HEK293 (cell line): ENCODE measurements at regions not wholly inside any gene's neighbourhood (a gene's known extent, or its start where the extent isn't known, plus 50 kb on each side); places are given as distances from the start of the nearest gene placed in this dataset.

Experiments used
- CTCF ChIA-PET: fragments of 350-600 bp; formaldehyde crosslinking; extraction: SDS; loops from one replicate; lab custom pipeline; 2021; ENCODE audit warnings: antibody characterized with exemption; lab: Yijun Ruan, JAX
- POLR2A ChIA-PET: fragments of 300-600 bp; formaldehyde crosslinking; extraction: SDS; loops from one replicate; lab custom pipeline; 2020; ENCODE audit warnings: antibody characterized with exemption, inconsistent platforms; lab: Yijun Ruan, JAX
- H3K27ac ChIP-seq: fragments of 200-500 bp; sonication (Bioruptor generic); 2 replicates; pipeline ENCODE4 v1.5.1; 2014; ENCODE audit warnings: low read depth, low read length, control low read depth, inconsistent platforms; ENCODE audit errors: extremely low read depth
- H3K36me3 ChIP-seq, 2 experiments: fragments of 200-500 bp in 1 of 2; sonication (Bioruptor generic) in 1 of 2; 1 replicate in 1 of 2; 2 replicates in 1 of 2; pipeline ENCODE4 v1.5.1; 2014 to 2017; ENCODE audit warnings: inconsistent platforms in 2 of 2, low read length in 2 of 2; ENCODE audit not compliant: control insufficient read depth in 2 of 2, insufficient read depth in 1 of 2
- H3K4me1 ChIP-seq: fragments of 200-500 bp; sonication (Bioruptor generic); 2 replicates; pipeline ENCODE4 v1.5.1; 2014; ENCODE audit warnings: mild to moderate bottlenecking, low read length, inconsistent platforms; ENCODE audit not compliant: control insufficient read depth, insufficient read depth
- H3K4me3 ChIP-seq: 2 replicates; pipeline ENCODE4 v1.5.1; 2011; ENCODE audit warnings: low read depth, mild to moderate bottlenecking, control low read depth, low read length, moderate library complexity
- H3K9me3 ChIP-seq: fragments of 200-500 bp; sonication (Bioruptor generic); 2 replicates; pipeline ENCODE4 v1.5.1; 2014; ENCODE audit warnings: low read depth, low read length, inconsistent platforms; ENCODE audit not compliant: control insufficient read depth, insufficient read depth
- AEBP2 ChIP-seq: fragments of 450-650 bp; formaldehyde crosslinking; IDR thresholded peaks from 2 replicates; pipeline ENCODE4 v1.5.1; 2016; ENCODE audit warnings: missing biosample characterization, missing genetic modification characterization, borderline replicate concordance
- KLF10 ChIP-seq: fragments of 450-650 bp; IDR thresholded peaks from 2 replicates; pipeline ENCODE4 v1.5.1; 2018; ENCODE audit warnings: missing biosample characterization, mild to moderate bottlenecking, missing genetic modification characterization
- MEIS1 ChIP-seq: sonication (generic); formaldehyde crosslinking; IDR thresholded peaks from 2 replicates; pipeline ENCODE4 v1.8.1; 2022; ENCODE audit warnings: missing genetic modification reagents, mild to moderate bottlenecking, borderline replicate concordance
- RBAK ChIP-seq: fragments of 450-650 bp; formaldehyde crosslinking; IDR thresholded peaks from 2 replicates; pipeline ENCODE4 v1.5.1; 2016; ENCODE audit warnings: missing biosample characterization, missing genetic modification characterization
- SP7 ChIP-seq: fragments of 450-650 bp; formaldehyde crosslinking; IDR thresholded peaks from 2 replicates; pipeline ENCODE4 v1.5.1; 2016; ENCODE audit warnings: missing biosample characterization, missing genetic modification characterization
- TSHZ1 ChIP-seq: fragments of 450-650 bp; formaldehyde crosslinking; IDR thresholded peaks from 2 replicates; pipeline ENCODE4 v1.5.1; 2016; ENCODE audit warnings: missing biosample characterization, missing genetic modification characterization, borderline replicate concordance
- ZBTB20 ChIP-seq: fragments of 450-650 bp; formaldehyde crosslinking; IDR thresholded peaks from 2 replicates; pipeline ENCODE4 v1.5.1; 2016; ENCODE audit warnings: missing biosample characterization, missing genetic modification characterization
- ZIC2 ChIP-seq: fragments of 450-650 bp; formaldehyde crosslinking; IDR thresholded peaks from 2 replicates; pipeline ENCODE4 v1.5.1; 2016; ENCODE audit warnings: missing biosample characterization, missing genetic modification characterization
- ZNF184 ChIP-seq: fragments of 450-650 bp; IDR thresholded peaks from 2 replicates; pipeline ENCODE4 v1.5.1; 2018; ENCODE audit warnings: missing biosample characterization, mild to moderate bottlenecking, missing genetic modification characterization
- ZNF202 ChIP-seq: fragments of 450-650 bp; formaldehyde crosslinking; IDR thresholded peaks from 2 replicates; pipeline ENCODE4 v1.5.1; 2016; ENCODE audit warnings: missing biosample characterization, missing genetic modification characterization, borderline replicate concordance
- ZNF214 ChIP-seq: fragments of 450-650 bp; formaldehyde crosslinking; IDR thresholded peaks from 2 replicates; pipeline ENCODE4 v1.5.1; 2017; ENCODE audit warnings: missing biosample characterization, mild to moderate bottlenecking, missing genetic modification characterization, borderline replicate concordance
- ZNF24 ChIP-seq: fragments of 450-650 bp; formaldehyde crosslinking; IDR thresholded peaks from 2 replicates; pipeline ENCODE4 v1.5.1; 2016; ENCODE audit warnings: missing biosample characterization, missing genetic modification characterization
- ZNF404 ChIP-seq: fragments of 450-650 bp; formaldehyde crosslinking; IDR thresholded peaks from 2 replicates; pipeline ENCODE4 v1.5.1; 2017; ENCODE audit warnings: missing biosample characterization, missing genetic modification characterization
- ZNF529 ChIP-seq: fragments of 450-650 bp; formaldehyde crosslinking; IDR thresholded peaks from 2 replicates; pipeline ENCODE4 v1.5.1; 2017; ENCODE audit warnings: missing genetic modification characterization, missing biosample characterization; ENCODE audit not compliant: insufficient replicate concordance
- ZNF560 ChIP-seq: fragments of 450-650 bp; formaldehyde crosslinking; IDR thresholded peaks from 2 replicates; pipeline ENCODE4 v1.5.1; 2017; ENCODE audit warnings: missing biosample characterization, missing genetic modification characterization, borderline replicate concordance
- ZNF571 ChIP-seq: fragments of 450-650 bp; formaldehyde crosslinking; IDR thresholded peaks from 2 replicates; pipeline ENCODE4 v1.5.0; 2017; ENCODE audit warnings: missing biosample characterization, missing genetic modification characterization
- ZNF610 ChIP-seq: fragments of 450-650 bp; formaldehyde crosslinking; IDR thresholded peaks from 2 replicates; pipeline ENCODE4 v1.5.1; 2016; ENCODE audit warnings: missing biosample characterization, missing genetic modification characterization, borderline replicate concordance
- ZNF654 ChIP-seq: fragments of 450-650 bp; formaldehyde crosslinking; IDR thresholded peaks from 2 replicates; pipeline ENCODE4 v1.5.1; 2016; ENCODE audit warnings: low read depth, missing biosample characterization, missing genetic modification characterization
- ZNF747 ChIP-seq: fragments of 450-650 bp; formaldehyde crosslinking; IDR thresholded peaks from 2 replicates; pipeline ENCODE4 v1.5.1; 2016; ENCODE audit warnings: missing biosample characterization, missing genetic modification characterization
- ZSCAN18 ChIP-seq: fragments of 450-650 bp; formaldehyde crosslinking; IDR thresholded peaks from 2 replicates; pipeline ENCODE4 v1.5.1; 2016; ENCODE audit warnings: missing biosample characterization, missing genetic modification characterization
- TF ChIP-seq, protein P1 (sequence below): fragments of 450-650 bp; formaldehyde crosslinking; conservative IDR thresholded peaks from 2 replicates; pipeline ENCODE4 v1.5.1; 2016; ENCODE audit warnings: low read depth, missing biosample characterization, missing genetic modification characterization

DNA sequence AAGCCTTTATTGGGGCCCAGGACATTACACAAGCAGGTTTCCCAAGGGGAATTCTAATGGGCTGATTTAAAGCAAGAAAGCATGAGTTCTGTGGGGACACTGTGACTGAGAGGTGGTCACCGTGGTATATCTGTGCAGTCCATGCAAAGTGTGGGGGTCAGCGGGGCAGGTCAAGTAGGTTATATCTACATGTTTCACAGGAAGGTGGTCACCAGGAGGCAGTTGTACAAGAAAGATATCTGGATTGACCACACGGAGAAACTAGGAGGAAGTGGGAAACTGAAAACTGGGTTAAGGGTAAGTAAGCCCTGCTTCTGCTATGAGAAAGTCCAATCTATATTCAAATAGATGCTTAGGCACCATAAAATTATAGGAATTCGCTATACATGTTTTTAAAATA, 77.8 kb upstream of the CNOT2 start:
- ChIA-PET POLR2A (no interaction called here), CTCF (no interaction called here)
- no peak for TF ChIP-seq MEIS1 (CRISPR knock-in tag)
- no peak for TF ChIP-seq ZNF571 (tag by site-specific recombination)
- no peak for TF ChIP-seq ZNF214 (tag by site-specific recombination)
- TF ChIP-seq ZNF529 (tag by site-specific recombination) = no peak
- TF ChIP-seq ZIC2 (tag by site-specific recombination) = no peak
- TF ChIP-seq ZNF184 (tag by site-specific recombination) = no peak
- TF ChIP-seq ZNF747 (tag by site-specific recombination) = no peak
- no peak for TF ChIP-seq ZSCAN18 (tag by site-specific recombination)
- no peak for TF ChIP-seq ZNF24 (tag by site-specific recombination)

GRCh38 chr12:70176290-70176689, 66.9 kb upstream of the CNOT2 start:
- Histone ChIP-seq H3K36me3 (no peaks in the 10 kb centered on the region), H3K9me3 (no peaks in the 10 kb centered on the region), H3K4me3 (no peak overlapping the region), H3K4me1 (no peaks in the 10 kb centered on the region)
- TF ChIP-seq AEBP2 (tag by site-specific recombination) = no peak
- TF ChIP-seq, all 188 proteins: peak for 0
- H3K27ac ChIP-seq = no peak overlapping the region
- POLR2A ChIA-PET = no interaction called here
- CTCF ChIA-PET = no interaction called here

More for the DNA sequence above, 77.8 kb upstream of the CNOT2 start:
- no peaks in the 10 kb centered on the region for H3K36me3 ChIP-seq
- no peak overlapping the region for H3K4me3 ChIP-seq
- H3K9me3 ChIP-seq = no peaks in the 10 kb centered on the region; the same call in 1 of the 2 replicates
- no peak overlapping the region for H3K27ac ChIP-seq
- H3K4me1 ChIP-seq = no peaks in the 10 kb centered on the region

GRCh38 chr12:70177631-70178030, 65.6 kb upstream of the CNOT2 start:
- CTCF ChIA-PET = interaction anchor here (0.6 kb wide), 1 partner anchor 1291 kb away, joined by 3 read pairs; no protein-coding TSS in a partner anchor
- no peak overlapping the region for H3K4me3 ChIP-seq
- H3K27ac ChIP-seq = no peak overlapping the region
- H3K9me3 ChIP-seq = no peaks in the 10 kb centered on the region
- no peaks in the 10 kb centered on the region for H3K4me1 ChIP-seq
- no peaks in the 10 kb centered on the region for H3K36me3 ChIP-seq
- POLR2A ChIA-PET = no interaction called here
- TF ChIP-seq KLF10 (tag by site-specific recombination) (no peak), SP7 (tag by site-specific recombination) (no peak), ZNF610 (tag by site-specific recombination) (no peak), TSHZ1 (tag by site-specific recombination) (no peak), RBAK (tag by site-specific recombination) (no peak), ZNF560 (no peak), ZNF202 (tag by site-specific recombination) (no peak), ZNF404 (tag by site-specific recombination) (no peak), ZBTB20 (tag by site-specific recombination) (no peak), ZNF654 (tag by site-specific recombination) (no peak)
- TF ChIP-seq, protein P1, sequence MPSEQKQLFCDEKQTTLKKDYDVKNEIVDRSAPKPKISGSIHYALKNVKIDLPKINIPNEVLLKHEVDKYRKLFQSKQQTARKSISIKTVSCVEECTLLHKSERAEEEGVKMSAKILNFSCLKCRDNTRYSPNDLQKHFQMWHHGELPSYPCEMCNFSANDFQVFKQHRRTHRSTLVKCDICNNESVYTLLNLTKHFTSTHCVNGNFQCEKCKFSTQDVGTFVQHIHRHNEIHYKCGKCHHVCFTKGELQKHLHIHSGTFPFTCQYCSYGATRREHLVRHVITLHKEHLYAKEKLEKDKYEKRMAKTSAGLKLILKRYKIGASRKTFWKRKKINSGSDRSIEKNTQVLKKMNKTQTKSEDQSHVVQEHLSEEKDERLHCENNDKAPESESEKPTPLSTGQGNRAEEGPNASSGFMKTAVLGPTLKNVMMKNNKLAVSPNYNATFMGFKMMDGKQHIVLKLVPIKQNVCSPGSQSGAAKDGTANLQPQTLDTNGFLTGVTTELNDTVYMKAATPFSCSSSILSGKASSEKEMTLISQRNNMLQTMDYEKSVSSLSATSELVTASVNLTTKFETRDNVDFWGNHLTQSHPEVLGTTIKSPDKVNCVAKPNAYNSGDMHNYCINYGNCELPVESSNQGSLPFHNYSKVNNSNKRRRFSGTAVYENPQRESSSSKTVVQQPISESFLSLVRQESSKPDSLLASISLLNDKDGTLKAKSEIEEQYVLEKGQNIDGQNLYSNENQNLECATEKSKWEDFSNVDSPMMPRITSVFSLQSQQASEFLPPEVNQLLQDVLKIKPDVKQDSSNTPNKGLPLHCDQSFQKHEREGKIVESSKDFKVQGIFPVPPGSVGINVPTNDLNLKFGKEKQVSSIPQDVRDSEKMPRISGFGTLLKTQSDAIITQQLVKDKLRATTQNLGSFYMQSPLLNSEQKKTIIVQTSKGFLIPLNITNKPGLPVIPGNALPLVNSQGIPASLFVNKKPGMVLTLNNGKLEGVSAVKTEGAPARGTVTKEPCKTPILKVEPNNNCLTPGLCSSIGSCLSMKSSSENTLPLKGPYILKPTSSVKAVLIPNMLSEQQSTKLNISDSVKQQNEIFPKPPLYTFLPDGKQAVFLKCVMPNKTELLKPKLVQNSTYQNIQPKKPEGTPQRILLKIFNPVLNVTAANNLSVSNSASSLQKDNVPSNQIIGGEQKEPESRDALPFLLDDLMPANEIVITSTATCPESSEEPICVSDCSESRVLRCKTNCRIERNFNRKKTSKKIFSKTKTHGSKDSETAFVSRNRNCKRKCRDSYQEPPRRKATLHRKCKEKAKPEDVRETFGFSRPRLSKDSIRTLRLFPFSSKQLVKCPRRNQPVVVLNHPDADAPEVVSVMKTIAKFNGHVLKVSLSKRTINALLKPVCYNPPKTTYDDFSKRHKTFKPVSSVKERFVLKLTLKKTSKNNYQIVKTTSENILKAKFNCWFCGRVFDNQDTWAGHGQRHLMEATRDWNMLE (tag by site-specific recombination) = no peak
